ENCODE measurements at regions not wholly inside any gene's neighbourhood (a gene's known extent, or its start where the extent isn't known, plus 50 kb on each side); places are given as distances from the start of the nearest gene placed in this dataset.

DNA sequence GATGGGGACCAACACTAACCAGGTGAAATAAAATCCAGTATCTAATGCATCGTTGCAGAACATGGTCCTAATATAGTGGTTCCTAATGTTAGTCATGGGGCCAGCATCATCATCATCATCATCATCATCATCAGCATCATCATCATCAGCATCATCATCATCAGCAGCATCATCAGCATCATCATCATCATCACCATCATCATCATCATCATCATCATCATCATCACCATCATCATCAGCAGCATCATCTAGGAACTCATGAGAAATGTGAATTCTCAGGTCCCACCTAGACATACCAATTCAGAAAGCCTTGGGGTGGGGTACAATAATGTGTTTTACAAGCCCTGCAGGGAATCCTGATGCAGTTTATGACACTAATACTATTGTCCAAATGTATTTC lies 179.4 kb upstream of the LRRN1 start:
- Histone ChIP-seq H3K4me1 (no peaks in the 10 kb centered on the region), H3K27me3 (no peaks in the 10 kb centered on the region), H3K27ac (no peak overlapping the region), H3K4me3 (no peak overlapping the region), H3K9me3 (peaks cover 0 to 4% (median 0%) of the 10 kb centered on the region in 4 donors), H3K36me3 (no peaks in the 10 kb centered on the region)
- TF ChIP-seq, protein P1, sequence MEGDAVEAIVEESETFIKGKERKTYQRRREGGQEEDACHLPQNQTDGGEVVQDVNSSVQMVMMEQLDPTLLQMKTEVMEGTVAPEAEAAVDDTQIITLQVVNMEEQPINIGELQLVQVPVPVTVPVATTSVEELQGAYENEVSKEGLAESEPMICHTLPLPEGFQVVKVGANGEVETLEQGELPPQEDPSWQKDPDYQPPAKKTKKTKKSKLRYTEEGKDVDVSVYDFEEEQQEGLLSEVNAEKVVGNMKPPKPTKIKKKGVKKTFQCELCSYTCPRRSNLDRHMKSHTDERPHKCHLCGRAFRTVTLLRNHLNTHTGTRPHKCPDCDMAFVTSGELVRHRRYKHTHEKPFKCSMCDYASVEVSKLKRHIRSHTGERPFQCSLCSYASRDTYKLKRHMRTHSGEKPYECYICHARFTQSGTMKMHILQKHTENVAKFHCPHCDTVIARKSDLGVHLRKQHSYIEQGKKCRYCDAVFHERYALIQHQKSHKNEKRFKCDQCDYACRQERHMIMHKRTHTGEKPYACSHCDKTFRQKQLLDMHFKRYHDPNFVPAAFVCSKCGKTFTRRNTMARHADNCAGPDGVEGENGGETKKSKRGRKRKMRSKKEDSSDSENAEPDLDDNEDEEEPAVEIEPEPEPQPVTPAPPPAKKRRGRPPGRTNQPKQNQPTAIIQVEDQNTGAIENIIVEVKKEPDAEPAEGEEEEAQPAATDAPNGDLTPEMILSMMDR (IDR thresholded peaks at IDR 0.05): no peak
- TF ChIP-seq EP300 (IDR thresholded peaks at IDR 0.05) (no peak), POLR2A (IDR thresholded peaks at IDR 0.05) (no peak), POLR2AphosphoS5 (IDR thresholded peaks at IDR 0.05) (no peak)
- DNase-seq: no peak
- WGBS, 2 donors: 85 to 96% methylated on average over 1 of the region's 1 CpG
- intact Hi-C loops (cut with DNase I): no loop called here

DNA sequence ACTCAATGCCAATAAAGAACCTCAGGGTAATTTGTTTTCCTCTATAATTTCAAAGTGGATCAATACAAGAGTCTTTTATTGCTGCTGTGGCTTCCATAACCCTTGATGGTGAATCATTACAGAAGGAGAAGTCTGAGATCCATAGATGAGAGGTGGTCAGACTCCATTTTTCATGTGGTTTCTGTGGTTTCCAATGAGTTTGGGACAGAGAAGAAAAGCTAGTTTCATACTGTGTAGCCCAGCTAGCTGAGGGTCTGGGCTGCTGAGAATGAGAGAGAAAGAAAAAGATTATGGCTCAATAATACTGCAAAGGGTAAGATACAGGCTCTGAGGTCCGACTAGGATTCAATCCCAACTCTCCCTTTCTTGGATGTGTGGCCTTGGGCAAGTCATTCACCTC lies 180.6 kb upstream of the LRRN1 start:
- intact Hi-C loops (cut with DNase I): no loop called here
- Histone ChIP-seq H3K36me3 (no peaks in the 10 kb centered on the region), H3K4me1 (no peaks in the 10 kb centered on the region), H3K27me3 (no peaks in the 10 kb centered on the region), H3K9me3 (peaks cover 0 to 4% (median 0%) of the 10 kb centered on the region in 4 donors), H3K27ac (no peak overlapping the region), H3K4me3 (no peak overlapping the region)
- DNase-seq: no peak
- TF ChIP-seq, protein P1 (IDR thresholded peaks at IDR 0.05): no peak
- TF ChIP-seq POLR2AphosphoS5 (IDR thresholded peaks at IDR 0.05): no peak
- TF ChIP-seq POLR2A (IDR thresholded peaks at IDR 0.05): no peak
- no peak for TF ChIP-seq EP300 (IDR thresholded peaks at IDR 0.05)
- 77 to 79% methylated on average over 1 of the region's 1 CpG for WGBS, 2 donors

DNA sequence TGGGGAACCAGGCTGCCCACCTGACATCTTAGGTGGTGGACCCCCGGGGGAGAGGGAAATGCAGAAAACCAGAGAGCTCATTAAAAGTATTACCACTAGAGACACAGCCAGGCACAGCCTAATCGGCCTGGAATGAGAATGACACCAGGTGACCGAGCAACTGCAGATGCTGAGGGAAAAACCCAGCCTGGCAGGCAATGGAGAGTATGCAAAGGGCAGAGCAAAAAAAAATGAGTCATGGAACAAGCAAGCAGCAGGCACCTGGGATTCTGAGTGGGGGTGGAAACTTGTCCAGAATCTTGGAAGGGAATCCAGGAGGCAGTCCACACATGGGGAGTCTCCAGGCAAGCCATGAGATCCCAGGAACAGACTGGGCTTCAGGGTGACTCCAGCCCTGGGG lies 183.7 kb upstream of the LRRN1 start:
- Histone ChIP-seq H3K27me3 (no peaks in the 10 kb centered on the region), H3K9me3 (no peaks in the 10 kb centered on the region), H3K4me3 (no peak overlapping the region), H3K4me1 (no peaks in the 10 kb centered on the region), H3K27ac (no peak overlapping the region), H3K36me3 (no peaks in the 10 kb centered on the region)
- TF ChIP-seq EP300 (IDR thresholded peaks at IDR 0.05) (no peak), POLR2AphosphoS5 (IDR thresholded peaks at IDR 0.05) (no peak), POLR2A (IDR thresholded peaks at IDR 0.05) (no peak)
- TF ChIP-seq, protein P1 (IDR thresholded peaks at IDR 0.05): no peak
- intact Hi-C loops (cut with DNase I): no loop called here
- no peak for DNase-seq
- 76 to 78% methylated on average over 3 of the region's 3 CpGs for WGBS, 2 donors

DNA sequence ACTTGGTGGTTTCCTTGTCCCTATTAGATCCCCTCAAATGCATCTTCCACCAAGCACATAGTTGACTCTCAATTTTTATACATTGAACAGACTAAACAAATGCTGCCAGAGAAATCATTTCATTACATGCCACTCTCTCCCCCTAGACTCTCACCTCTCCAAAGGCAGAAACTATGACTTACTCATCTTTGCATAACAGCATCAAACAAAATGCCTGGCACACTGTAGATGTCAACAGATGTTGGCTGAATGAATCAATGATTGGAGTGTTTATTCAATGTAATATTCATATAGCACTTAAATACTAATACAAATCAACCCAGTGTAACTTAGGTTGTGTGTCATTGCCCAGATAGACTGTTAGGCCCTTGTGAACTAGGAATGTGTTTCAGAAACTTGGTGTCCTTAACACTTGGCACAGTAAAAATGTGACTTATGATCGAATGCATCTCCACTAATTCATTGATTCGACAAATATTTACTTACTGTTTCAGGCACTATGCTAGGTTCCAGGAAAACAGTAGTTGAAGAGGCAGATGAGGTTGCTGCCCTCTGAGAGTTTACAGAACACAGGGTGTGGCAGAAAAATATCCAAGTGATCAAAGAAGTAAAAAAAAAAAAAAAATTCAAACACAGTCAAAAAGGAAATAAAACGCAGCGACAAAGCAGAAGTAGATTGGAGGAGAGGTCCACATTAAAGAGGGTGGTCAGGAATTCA lies 188.5 kb upstream of the LRRN1 start:
- no peaks in the 10 kb centered on the region for H3K4me1 ChIP-seq
- intact Hi-C loops (cut with DNase I): no loop called here
- DNase-seq: no peak
- no peak overlapping the region for H3K4me3 ChIP-seq
- H3K9me3 ChIP-seq: no peaks in the 10 kb centered on the region
- H3K27me3 ChIP-seq: no peaks in the 10 kb centered on the region
- no peak overlapping the region for H3K27ac ChIP-seq
- H3K36me3 ChIP-seq: no peaks in the 10 kb centered on the region
- WGBS, 2 donors: 15 to 41% methylated on average over 4 of the region's 4 CpGs
- TF ChIP-seq EP300 (IDR thresholded peaks at IDR 0.05) (no peak), POLR2AphosphoS5 (IDR thresholded peaks at IDR 0.05) (no peak), POLR2A (IDR thresholded peaks at IDR 0.05) (no peak)
- TF ChIP-seq, protein P1 (IDR thresholded peaks at IDR 0.05): no peak

DNA sequence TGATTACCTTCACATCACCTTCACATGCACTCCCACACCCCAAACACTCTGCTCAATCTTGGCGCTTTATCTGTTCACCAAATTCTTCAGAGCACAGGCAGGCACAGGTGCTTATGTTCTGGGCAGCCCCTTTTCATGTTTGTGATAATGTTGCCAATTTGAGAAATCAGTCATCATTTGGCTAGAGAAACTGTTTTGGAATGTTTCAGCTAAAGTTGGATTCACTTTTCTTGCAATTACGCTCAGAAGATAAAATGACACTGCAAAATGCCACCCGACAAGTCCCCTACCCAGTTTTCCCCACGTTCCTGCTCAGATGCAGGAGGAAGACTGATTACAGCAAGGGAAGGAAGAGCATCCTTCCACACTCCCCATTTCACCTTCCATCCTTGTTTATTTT lies 192.9 kb upstream of the LRRN1 start:
- H3K36me3 ChIP-seq: no peaks in the 10 kb centered on the region
- H3K9me3 ChIP-seq: no peaks in the 10 kb centered on the region
- no peak overlapping the region for H3K4me3 ChIP-seq
- no peak for TF ChIP-seq EP300 (IDR thresholded peaks at IDR 0.05)
- TF ChIP-seq, protein P1 (IDR thresholded peaks at IDR 0.05): no peak
- no peak for TF ChIP-seq POLR2AphosphoS5 (IDR thresholded peaks at IDR 0.05)
- TF ChIP-seq POLR2A (IDR thresholded peaks at IDR 0.05): no peak
- H3K27ac ChIP-seq: no peak overlapping the region
- intact Hi-C loops (cut with DNase I): no loop called here
- no peaks in the 10 kb centered on the region for H3K27me3 ChIP-seq
- 86 to 89% methylated on average over 4 of the region's 4 CpGs for WGBS, 2 donors
- no peak for DNase-seq
- no peaks in the 10 kb centered on the region for H3K4me1 ChIP-seq
